Erythroblast (primary cell): ENCODE measurements at regions not wholly inside any gene's neighbourhood (a gene's known extent, or its start where the extent isn't known, plus 50 kb on each side); places are given as distances from the start of the nearest gene placed in this dataset.

ENCODE experiments used
- GATA1 ChIP-seq: IDR thresholded peaks from 2 replicates; pipeline ENCODE4 v1.6.1; 2011; ENCODE audit warnings: low read depth, mild to moderate bottlenecking, control low read depth, low read length, moderate library complexity
- POLR2A ChIP-seq: IDR thresholded peaks from 2 replicates; pipeline ENCODE4 v1.6.1; 2011; ENCODE audit warnings: mild to moderate bottlenecking, low read length

GRCh38 chr12:127636882-127637281, 630.1 kb upstream of the TMEM132C start:
- no peak for TF ChIP-seq POLR2A
- TF ChIP-seq GATA1: no peak
